ENCODE measurements at regions not wholly inside any gene's neighbourhood (a gene's known extent, or its start where the extent isn't known, plus 50 kb on each side); places are given as distances from the start of the nearest gene placed in this dataset.

DNA sequence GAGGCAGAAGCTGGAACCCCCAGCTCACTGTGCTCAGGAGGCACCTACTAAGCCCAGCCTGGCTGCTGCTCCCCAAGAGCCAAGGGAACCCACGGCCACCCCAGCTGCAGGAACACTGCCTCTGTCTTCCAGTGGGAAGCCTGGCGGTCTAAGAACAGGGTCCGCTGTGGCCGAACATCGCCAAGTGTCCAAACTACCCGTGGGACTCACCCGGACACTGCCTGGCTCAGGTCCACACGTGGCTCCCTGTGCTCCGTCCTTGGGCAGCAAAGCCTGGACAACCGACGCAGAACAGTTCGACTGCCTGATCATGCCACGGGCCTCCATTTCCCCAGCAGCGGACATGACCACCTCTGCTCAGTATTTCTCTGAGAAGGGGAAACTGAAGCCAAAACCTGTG, 747.0 kb downstream of the BRD1 start:
- no peaks in the 10 kb centered on the region for H3K27me3 ChIP-seq (ENCODE audit: insufficient read depth, low read length)
- H3K9ac ChIP-seq (ENCODE audit: low read depth, low read length): no peak overlapping the region
- no peak overlapping the region for H3K4me3 ChIP-seq (ENCODE audit: low read length)
- H3K4me1 ChIP-seq (ENCODE audit: insufficient read depth, low read length): no peaks in the 10 kb centered on the region
- no peak overlapping the region for H3K27ac ChIP-seq (ENCODE audit: low read length)
- no peaks in the 10 kb centered on the region for H3K36me3 ChIP-seq (ENCODE audit: insufficient read depth, low read depth, low read length)
- H3K9me3 ChIP-seq (ENCODE audit: insufficient read depth, low read depth, low read length): no peaks in the 10 kb centered on the region

DNA sequence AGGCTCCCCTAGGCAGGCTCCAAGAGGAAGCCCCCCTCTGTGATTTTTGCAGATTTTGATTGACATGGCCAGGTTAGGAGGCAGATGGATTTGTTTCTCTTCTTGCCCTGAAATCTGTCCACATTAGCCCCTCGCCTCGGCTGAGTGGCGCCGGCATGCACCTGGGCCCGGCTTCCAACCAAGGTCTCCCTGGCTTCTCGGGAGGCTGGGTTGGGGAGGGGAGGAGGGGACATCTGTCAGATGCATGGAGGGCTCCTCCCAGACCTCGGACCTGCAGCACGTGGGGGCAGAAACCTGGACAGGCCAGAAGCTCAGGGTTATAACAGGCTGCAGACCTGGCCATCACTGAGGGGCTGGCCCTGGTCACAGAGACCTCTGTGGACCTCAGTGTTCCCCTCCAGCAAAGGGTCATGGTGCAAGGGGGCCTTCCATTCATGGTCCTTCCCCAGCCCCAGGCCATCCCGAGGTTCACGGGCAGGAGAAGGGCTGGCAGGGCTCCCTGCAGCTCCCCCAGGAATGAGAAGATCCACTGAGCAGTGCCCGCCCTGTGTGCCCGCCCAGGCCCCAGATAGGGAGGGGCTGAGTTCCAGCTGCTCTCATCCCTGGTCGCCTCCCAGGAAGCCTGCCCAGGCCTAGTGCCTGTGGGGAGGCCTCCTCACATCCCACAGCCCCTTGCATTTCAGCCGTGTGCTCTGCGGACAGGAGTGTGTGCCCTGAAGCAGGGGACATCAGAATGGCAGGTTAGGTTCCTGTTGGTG, 747.8 kb downstream of the BRD1 start:
- no peaks in the 10 kb centered on the region for H3K36me3 ChIP-seq (ENCODE audit: insufficient read depth, low read depth, low read length)
- H3K4me3 ChIP-seq (ENCODE audit: low read length): no peak overlapping the region
- no peaks in the 10 kb centered on the region for H3K27me3 ChIP-seq (ENCODE audit: insufficient read depth, low read length)
- H3K4me1 ChIP-seq (ENCODE audit: insufficient read depth, low read length): no peaks in the 10 kb centered on the region
- H3K9me3 ChIP-seq (ENCODE audit: insufficient read depth, low read depth, low read length): no peaks in the 10 kb centered on the region
- H3K9ac ChIP-seq (ENCODE audit: low read depth, low read length): no peak overlapping the region
- H3K27ac ChIP-seq (ENCODE audit: low read length): no peak overlapping the region

GRCh38 chr22:49079027-49079725, 748.5 kb downstream of the BRD1 start:
- no peaks in the 10 kb centered on the region for H3K4me1 ChIP-seq (ENCODE audit: insufficient read depth, low read length)
- no peaks in the 10 kb centered on the region for H3K27me3 ChIP-seq (ENCODE audit: insufficient read depth, low read length)
- no peaks in the 10 kb centered on the region for H3K9me3 ChIP-seq (ENCODE audit: insufficient read depth, low read depth, low read length)
- no peak overlapping the region for H3K27ac ChIP-seq (ENCODE audit: low read length)
- H3K9ac ChIP-seq (ENCODE audit: low read depth, low read length): no peak overlapping the region
- no peaks in the 10 kb centered on the region for H3K36me3 ChIP-seq (ENCODE audit: insufficient read depth, low read depth, low read length)
- no peak overlapping the region for H3K4me3 ChIP-seq (ENCODE audit: low read length)

DNA sequence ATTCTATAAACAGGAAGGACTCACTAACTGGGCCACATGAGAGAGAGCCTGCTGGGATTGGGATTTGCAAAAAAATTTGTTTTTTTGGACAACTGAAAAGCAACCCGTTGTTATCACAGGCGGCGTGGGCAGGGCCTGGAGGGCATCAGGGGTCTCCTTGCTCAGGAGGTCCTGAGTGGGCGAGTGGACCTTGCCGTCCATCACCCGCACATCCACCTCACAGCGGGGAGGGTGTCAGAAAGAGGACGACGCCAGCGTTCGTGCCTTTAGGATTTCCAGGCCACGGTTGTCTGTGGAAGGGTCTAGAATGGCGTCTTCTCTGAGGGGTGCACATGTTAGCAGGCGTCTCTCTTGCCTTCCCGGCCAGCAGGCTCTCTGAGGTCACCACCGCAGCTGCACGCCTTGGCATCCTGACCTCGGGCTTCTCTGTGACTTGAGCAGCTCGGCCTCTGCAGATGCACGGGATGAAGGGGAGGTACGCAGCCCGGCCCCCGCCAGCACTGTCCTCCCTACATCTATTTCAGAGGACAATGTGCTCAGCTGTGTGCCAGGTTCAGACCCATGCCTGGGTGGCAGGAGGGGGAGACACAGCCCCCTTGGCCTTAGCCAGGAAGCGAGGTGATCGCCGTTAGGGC, 749.5 kb downstream of the BRD1 start:
- Histone ChIP-seq H3K27me3 (ENCODE audit: insufficient read depth, low read length) (no peaks in the 10 kb centered on the region), H3K9me3 (ENCODE audit: insufficient read depth, low read depth, low read length) (no peaks in the 10 kb centered on the region), H3K9ac (ENCODE audit: low read depth, low read length) (no peak overlapping the region), H3K4me3 (ENCODE audit: low read length) (no peak overlapping the region), H3K36me3 (ENCODE audit: insufficient read depth, low read depth, low read length) (no peaks in the 10 kb centered on the region), H3K4me1 (ENCODE audit: insufficient read depth, low read length) (no peaks in the 10 kb centered on the region), H3K27ac (ENCODE audit: low read length) (no peak overlapping the region)

GRCh38 chr22:49077586-49077985, 750.1 kb downstream of the BRD1 start:
- no peaks in the 10 kb centered on the region for H3K36me3 ChIP-seq (ENCODE audit: insufficient read depth, low read depth, low read length)
- H3K27ac ChIP-seq (ENCODE audit: low read length): no peak overlapping the region
- no peak overlapping the region for H3K9ac ChIP-seq (ENCODE audit: low read depth, low read length)
- no peaks in the 10 kb centered on the region for H3K27me3 ChIP-seq (ENCODE audit: insufficient read depth, low read length)
- no peaks in the 10 kb centered on the region for H3K4me1 ChIP-seq (ENCODE audit: insufficient read depth, low read length)
- no peak overlapping the region for H3K4me3 ChIP-seq (ENCODE audit: low read length)
- H3K9me3 ChIP-seq (ENCODE audit: insufficient read depth, low read depth, low read length): no peaks in the 10 kb centered on the region

DNA sequence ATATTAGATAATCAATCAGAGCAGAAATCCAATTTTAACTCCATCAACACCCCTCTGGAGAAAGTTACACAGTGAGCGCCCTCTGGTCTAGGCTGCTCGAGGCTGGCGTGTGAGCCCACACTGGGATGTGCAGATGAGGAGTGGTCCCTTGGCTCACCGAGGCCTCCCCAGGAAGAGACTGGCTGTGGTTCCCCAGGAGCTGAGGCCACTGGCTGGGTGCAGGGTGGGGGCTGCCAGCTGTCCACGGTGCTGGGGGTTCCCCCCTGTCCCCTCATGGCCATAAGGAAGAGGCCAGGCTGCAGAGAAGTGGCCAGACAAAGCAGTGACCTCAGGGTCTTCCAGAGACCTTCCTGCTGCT, 750.7 kb downstream of the BRD1 start:
- Histone ChIP-seq H3K9ac (ENCODE audit: low read depth, low read length) (no peak overlapping the region), H3K27me3 (ENCODE audit: insufficient read depth, low read length) (no peaks in the 10 kb centered on the region), H3K4me3 (ENCODE audit: low read length) (no peak overlapping the region), H3K9me3 (ENCODE audit: insufficient read depth, low read depth, low read length) (no peaks in the 10 kb centered on the region), H3K36me3 (ENCODE audit: insufficient read depth, low read depth, low read length) (no peaks in the 10 kb centered on the region), H3K27ac (ENCODE audit: low read length) (no peak overlapping the region), H3K4me1 (ENCODE audit: insufficient read depth, low read length) (no peaks in the 10 kb centered on the region)

DNA sequence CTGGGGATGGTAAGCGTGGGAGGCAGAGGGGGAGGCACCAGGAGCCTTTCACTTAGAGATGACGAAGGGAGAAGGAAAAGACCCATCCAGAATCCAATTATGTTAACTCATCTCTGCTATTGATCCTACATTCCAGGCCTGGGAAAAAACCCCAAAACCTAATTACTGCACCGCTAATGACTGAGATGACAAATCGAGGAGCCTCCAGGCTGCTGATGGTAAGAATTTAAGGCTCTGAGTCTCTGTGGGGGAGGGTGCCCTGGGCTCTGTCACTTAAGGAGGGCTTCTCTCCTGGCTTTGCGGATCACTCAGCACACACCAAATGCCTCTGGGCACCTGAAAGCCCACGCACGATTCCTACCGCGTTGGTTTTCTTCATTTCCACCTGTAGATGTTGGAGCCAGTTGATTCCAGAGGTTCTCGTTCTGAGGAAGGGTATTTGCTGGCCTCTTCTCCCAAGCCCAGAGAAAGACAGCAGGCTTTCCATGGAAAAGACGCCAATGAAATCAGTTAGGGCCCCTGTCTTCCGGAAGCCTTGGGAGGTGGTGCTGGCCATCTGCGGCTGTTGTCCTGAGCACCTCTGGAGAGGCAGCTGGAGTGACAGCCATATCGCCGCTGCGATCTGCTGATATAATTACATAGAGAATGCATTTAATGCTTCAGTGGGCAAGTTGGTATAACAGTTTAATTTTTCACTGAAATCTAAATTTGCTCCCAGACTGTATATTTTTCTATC, 751.2 kb downstream of the BRD1 start:
- H3K9ac ChIP-seq (ENCODE audit: low read depth, low read length): no peak overlapping the region
- H3K27me3 ChIP-seq (ENCODE audit: insufficient read depth, low read length): no peaks in the 10 kb centered on the region
- H3K27ac ChIP-seq (ENCODE audit: low read length): no peak overlapping the region
- H3K4me1 ChIP-seq (ENCODE audit: insufficient read depth, low read length): no peaks in the 10 kb centered on the region
- H3K9me3 ChIP-seq (ENCODE audit: insufficient read depth, low read depth, low read length): no peaks in the 10 kb centered on the region
- no peak overlapping the region for H3K4me3 ChIP-seq (ENCODE audit: low read length)
- no peaks in the 10 kb centered on the region for H3K36me3 ChIP-seq (ENCODE audit: insufficient read depth, low read depth, low read length)

DNA sequence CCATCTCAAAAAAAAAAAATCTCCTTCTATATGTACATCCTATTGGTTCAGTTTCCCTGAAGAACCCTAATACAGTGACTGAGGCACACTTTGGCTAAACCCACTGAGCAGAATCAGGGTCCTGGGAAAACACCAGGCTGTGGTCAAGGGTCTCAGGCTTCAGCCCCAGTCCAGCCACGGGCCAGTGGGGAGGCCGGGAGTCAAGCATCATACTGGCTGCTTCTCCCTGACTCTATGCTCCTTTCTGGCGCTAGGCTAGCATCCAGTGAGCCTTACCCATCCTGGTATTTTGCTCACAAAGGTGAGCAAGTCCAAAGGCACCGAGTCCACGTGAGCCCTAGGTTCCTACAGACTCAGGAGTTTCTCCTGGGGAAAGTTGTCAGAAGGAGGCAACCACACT, 752.5 kb downstream of the BRD1 start:
- Histone ChIP-seq H3K9me3 (ENCODE audit: insufficient read depth, low read depth, low read length) (no peaks in the 10 kb centered on the region), H3K27ac (ENCODE audit: low read length) (no peak overlapping the region), H3K36me3 (ENCODE audit: insufficient read depth, low read depth, low read length) (no peaks in the 10 kb centered on the region), H3K4me1 (ENCODE audit: insufficient read depth, low read length) (no peaks in the 10 kb centered on the region), H3K4me3 (ENCODE audit: low read length) (no peak overlapping the region), H3K27me3 (ENCODE audit: insufficient read depth, low read length) (no peaks in the 10 kb centered on the region), H3K9ac (ENCODE audit: low read depth, low read length) (no peak overlapping the region)

- no peak overlapping the region for H3K4me3 ChIP-seq (ENCODE audit: low read length)
- no peaks in the 10 kb centered on the region for H3K27me3 ChIP-seq (ENCODE audit: insufficient read depth, low read length)
- no peak overlapping the region for H3K27ac ChIP-seq (ENCODE audit: low read length)
- H3K9me3 ChIP-seq (ENCODE audit: insufficient read depth, low read depth, low read length): no peaks in the 10 kb centered on the region
- no peaks in the 10 kb centered on the region for H3K4me1 ChIP-seq (ENCODE audit: insufficient read depth, low read length)
- H3K36me3 ChIP-seq (ENCODE audit: insufficient read depth, low read depth, low read length): no peaks in the 10 kb centered on the region
- H3K9ac ChIP-seq (ENCODE audit: low read depth, low read length): no peak overlapping the region
These were observed 753.7 kb downstream of the BRD1 start for GRCh38 chr22:49073873-49074417.

DNA sequence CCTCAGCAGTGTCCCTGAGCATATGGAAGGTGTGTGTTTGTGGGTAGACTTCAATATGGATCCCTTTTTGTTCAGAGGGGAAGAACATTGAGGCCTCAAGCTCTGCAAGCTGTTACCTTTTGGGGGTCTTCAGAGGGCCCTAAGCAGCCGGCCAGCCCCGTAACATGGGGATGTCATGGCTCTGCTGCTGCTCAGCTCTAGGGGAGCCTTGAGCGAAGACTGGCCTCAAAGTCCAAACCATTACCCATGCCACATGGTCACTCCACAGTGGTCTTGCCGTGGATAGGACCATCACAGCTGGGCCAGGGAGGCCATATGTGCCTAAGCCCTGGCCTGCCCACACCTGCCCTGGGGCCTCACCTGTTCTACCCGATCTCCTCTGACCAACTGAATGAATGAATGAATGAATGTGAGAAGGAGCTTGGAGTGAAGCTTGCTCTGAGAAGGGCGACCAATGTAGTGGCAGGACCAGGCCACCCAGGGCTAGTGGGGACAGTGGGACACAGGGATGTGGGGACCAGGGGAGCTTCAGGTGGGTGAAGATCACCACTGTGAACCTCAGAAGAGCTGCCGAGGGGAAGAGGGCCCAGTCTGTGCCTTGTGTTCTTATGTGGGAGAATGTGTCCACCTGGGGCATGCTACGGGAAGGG, 754.6 kb downstream of the BRD1 start:
- Histone ChIP-seq H3K9ac (ENCODE audit: low read depth, low read length) (no peak overlapping the region), H3K4me3 (ENCODE audit: low read length) (no peak overlapping the region), H3K9me3 (ENCODE audit: insufficient read depth, low read depth, low read length) (no peaks in the 10 kb centered on the region), H3K4me1 (ENCODE audit: insufficient read depth, low read length) (no peaks in the 10 kb centered on the region), H3K27ac (ENCODE audit: low read length) (no peak overlapping the region), H3K36me3 (ENCODE audit: insufficient read depth, low read depth, low read length) (no peaks in the 10 kb centered on the region), H3K27me3 (ENCODE audit: insufficient read depth, low read length) (no peaks in the 10 kb centered on the region)

- Histone ChIP-seq H3K36me3 (ENCODE audit: insufficient read depth, low read depth, low read length) (no peaks in the 10 kb centered on the region), H3K27ac (ENCODE audit: low read length) (no peak overlapping the region), H3K9me3 (ENCODE audit: insufficient read depth, low read depth, low read length) (no peaks in the 10 kb centered on the region), H3K4me3 (ENCODE audit: low read length) (no peak overlapping the region), H3K27me3 (ENCODE audit: insufficient read depth, low read length) (no peaks in the 10 kb centered on the region), H3K9ac (ENCODE audit: low read depth, low read length) (no peak overlapping the region), H3K4me1 (ENCODE audit: insufficient read depth, low read length) (no peaks in the 10 kb centered on the region)
These were observed 757.2 kb downstream of the BRD1 start for GRCh38 chr22:49070501-49070900.

Data from iPS-20b (cell line).